ENCODE measurements at regions not wholly inside any gene's neighbourhood (a gene's known extent, or its start where the extent isn't known, plus 50 kb on each side); places are given as distances from the start of the nearest gene placed in this dataset.

GRCh38 chr3:195008816-195009215 is 262.1 kb downstream of the XXYLT1 start:
- TF ChIP-seq, protein P1, sequence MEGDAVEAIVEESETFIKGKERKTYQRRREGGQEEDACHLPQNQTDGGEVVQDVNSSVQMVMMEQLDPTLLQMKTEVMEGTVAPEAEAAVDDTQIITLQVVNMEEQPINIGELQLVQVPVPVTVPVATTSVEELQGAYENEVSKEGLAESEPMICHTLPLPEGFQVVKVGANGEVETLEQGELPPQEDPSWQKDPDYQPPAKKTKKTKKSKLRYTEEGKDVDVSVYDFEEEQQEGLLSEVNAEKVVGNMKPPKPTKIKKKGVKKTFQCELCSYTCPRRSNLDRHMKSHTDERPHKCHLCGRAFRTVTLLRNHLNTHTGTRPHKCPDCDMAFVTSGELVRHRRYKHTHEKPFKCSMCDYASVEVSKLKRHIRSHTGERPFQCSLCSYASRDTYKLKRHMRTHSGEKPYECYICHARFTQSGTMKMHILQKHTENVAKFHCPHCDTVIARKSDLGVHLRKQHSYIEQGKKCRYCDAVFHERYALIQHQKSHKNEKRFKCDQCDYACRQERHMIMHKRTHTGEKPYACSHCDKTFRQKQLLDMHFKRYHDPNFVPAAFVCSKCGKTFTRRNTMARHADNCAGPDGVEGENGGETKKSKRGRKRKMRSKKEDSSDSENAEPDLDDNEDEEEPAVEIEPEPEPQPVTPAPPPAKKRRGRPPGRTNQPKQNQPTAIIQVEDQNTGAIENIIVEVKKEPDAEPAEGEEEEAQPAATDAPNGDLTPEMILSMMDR (IDR thresholded peaks at IDR 0.05): no peak

DNA sequence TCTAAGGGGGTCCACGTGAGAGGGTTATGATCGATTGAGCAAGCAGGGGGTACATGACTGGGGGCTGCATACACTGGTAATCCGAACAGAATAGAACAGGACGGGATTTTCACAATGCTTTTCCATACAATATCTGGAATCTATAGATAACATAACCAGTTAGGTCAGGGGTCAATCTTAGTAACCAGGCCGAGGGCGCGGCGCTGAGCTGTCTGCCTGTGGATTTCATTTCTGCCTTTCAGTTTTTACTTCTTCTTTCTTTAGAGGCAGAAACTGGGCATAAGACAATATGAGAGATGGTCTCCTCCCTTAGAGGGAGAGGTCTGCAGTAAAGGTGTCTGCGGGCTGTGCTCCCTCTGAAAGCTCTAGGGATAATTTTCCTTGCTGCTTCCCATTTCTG is 261.3 kb downstream of the XXYLT1 start:
- TF ChIP-seq, protein P1 (IDR thresholded peaks at IDR 0.05): no peak

GRCh38 chr3:195010551-195011100 is 260.3 kb downstream of the XXYLT1 start:
- TF ChIP-seq, protein P1 (IDR thresholded peaks at IDR 0.05): no peak

GRCh38 chr3:195011231-195011834 is 259.6 kb downstream of the XXYLT1 start:
- TF ChIP-seq, protein P1 (IDR thresholded peaks at IDR 0.05): no peak

DNA sequence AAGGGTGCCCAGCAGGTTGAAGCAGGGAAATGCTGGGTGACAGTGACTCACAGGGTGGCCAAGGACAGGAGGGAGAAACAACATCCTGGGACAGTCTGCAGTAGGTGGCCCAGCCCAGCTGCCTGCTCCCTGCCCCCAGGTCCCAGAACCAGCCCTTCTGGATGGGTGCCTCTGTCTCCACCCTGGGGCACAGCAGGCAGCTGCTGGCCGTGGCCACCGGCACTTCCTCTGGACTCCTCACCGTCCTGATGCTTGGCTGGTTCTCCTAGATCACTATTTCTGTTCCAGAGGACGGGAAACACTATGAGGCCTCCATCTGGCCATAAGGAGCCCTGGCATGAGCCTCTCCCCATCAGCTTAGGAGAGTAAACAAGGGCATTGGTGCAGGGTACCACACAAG is 258.9 kb downstream of the XXYLT1 start:
- TF ChIP-seq, protein P1 (IDR thresholded peaks at IDR 0.05): no peak

GRCh38 chr3:195012571-195012970 is 258.4 kb downstream of the XXYLT1 start:
- TF ChIP-seq, protein P1 (IDR thresholded peaks at IDR 0.05): no peak

DNA sequence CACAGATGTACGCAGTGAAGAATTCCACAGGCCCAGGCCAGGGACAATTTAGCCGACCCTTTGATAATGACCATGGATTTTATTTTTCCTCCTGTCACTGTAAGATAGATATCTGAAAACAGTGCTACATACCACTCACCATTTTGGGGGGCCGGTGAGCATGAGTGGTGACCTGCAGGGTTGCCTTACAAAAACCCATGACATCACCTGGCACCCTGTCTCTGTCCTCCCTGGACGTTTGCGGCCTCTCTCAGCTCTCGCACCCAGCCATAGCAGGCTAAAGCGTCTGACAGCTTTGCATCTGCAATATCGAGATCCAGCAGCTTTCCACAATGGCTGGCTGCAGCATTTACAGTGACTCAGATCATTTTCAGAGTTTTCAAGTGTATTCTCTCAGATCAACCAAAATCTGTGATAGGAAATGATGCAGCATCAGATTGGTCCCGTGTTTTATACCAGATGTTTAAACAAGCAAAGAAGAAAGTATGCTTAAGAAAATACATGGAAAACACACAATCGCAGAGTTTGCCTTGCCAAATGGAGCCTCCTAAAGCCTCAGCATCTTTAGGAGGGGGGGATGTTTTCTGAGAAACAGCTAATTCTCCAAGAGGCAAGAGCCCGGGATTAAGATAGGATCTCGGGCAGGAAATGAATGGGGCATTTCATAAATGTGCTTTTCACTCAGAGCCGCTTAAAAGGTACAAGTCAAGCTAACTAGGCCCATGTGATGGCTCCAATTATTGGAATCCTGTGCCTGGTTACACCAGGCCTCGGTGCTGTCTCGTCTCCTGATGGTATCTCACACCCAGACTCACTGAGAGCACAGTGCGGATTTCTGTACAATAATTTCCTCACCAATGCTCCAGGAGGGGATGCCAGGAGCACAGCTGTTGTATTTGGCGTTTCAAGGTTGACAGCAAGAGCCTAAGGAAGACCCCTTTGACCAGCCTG is 257.3 kb downstream of the XXYLT1 start:
- TF ChIP-seq, protein P1 (IDR thresholded peaks at IDR 0.05): no peak
